ENCODE measurements at regions not wholly inside any gene's neighbourhood (a gene's known extent, or its start where the extent isn't known, plus 50 kb on each side); places are given as distances from the start of the nearest gene placed in this dataset.

DNA sequence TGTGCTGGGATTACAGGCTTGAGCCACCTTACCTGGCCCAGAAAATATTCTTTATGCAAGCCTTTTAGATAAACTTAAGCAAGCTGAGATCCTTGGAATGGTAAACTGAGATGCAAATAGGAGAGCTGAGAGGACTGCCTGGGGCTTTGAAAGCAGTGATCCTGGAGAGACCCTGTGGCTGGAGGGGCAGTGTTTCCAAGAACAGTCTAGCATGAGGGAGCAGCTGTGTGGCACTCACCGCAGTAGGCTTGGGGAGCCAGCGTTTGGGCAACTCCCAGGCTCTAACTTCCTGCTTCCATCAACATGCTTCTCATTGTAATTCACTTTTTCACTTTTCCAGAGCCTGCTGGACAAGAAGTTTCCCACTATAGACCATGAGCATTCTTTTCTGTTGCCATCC, 144.1 kb upstream of the CELF4 start:
- H3K79me2 ChIP-seq (replicated peaks; ENCODE audit: insufficient read depth), result no peaks in the 10 kb centered on the region
- no peak overlapping the region for H3K27ac ChIP-seq (ENCODE audit: low read depth)
- peaks cover 26% of the 10 kb centered on the region; the same call in 1 of the 2 replicates for H3K9me2 ChIP-seq (ENCODE audit: insufficient read depth)
- H3K4me2 ChIP-seq, result no peak overlapping the region
- Mint-ChIP-seq H3K27me3 (ENCODE audit: insufficient read depth, low read depth, poor library complexity) (peaks cover 1% of the 10 kb centered on the region), H3K27ac (no peak overlapping the region), H3K4me1 (peaks cover 4% of the 10 kb centered on the region; the same call in 2 of the 3 replicates), H3K4me3 (no peak overlapping the region), H3K36me3 (ENCODE audit: low read depth) (no peaks in the 10 kb centered on the region), H3K9me3 (no peaks in the 10 kb centered on the region)
- no peaks in the 10 kb centered on the region for H3F3A ChIP-seq (replicated peaks; ENCODE audit: low read depth)
- H4K20me1 ChIP-seq (replicated peaks; ENCODE audit: insufficient read depth), result no peaks in the 10 kb centered on the region
- TF ChIP-seq EZH2 (IDR thresholded peaks at IDR 0.05; ENCODE audit: low read depth, unreplicated experiment) (no peak), ETS1 (IDR thresholded peaks at IDR 0.05) (no peak), STAT1 (IDR thresholded peaks at IDR 0.05; ENCODE audit: unreplicated experiment) (no peak), NANOG (IDR thresholded peaks at IDR 0.05; ENCODE audit: borderline replicate concordance) (no peak), EZH2phosphoT487 (IDR thresholded peaks at IDR 0.05; ENCODE audit: unreplicated experiment) (no peak)
- TF ChIP-seq, protein P1, sequence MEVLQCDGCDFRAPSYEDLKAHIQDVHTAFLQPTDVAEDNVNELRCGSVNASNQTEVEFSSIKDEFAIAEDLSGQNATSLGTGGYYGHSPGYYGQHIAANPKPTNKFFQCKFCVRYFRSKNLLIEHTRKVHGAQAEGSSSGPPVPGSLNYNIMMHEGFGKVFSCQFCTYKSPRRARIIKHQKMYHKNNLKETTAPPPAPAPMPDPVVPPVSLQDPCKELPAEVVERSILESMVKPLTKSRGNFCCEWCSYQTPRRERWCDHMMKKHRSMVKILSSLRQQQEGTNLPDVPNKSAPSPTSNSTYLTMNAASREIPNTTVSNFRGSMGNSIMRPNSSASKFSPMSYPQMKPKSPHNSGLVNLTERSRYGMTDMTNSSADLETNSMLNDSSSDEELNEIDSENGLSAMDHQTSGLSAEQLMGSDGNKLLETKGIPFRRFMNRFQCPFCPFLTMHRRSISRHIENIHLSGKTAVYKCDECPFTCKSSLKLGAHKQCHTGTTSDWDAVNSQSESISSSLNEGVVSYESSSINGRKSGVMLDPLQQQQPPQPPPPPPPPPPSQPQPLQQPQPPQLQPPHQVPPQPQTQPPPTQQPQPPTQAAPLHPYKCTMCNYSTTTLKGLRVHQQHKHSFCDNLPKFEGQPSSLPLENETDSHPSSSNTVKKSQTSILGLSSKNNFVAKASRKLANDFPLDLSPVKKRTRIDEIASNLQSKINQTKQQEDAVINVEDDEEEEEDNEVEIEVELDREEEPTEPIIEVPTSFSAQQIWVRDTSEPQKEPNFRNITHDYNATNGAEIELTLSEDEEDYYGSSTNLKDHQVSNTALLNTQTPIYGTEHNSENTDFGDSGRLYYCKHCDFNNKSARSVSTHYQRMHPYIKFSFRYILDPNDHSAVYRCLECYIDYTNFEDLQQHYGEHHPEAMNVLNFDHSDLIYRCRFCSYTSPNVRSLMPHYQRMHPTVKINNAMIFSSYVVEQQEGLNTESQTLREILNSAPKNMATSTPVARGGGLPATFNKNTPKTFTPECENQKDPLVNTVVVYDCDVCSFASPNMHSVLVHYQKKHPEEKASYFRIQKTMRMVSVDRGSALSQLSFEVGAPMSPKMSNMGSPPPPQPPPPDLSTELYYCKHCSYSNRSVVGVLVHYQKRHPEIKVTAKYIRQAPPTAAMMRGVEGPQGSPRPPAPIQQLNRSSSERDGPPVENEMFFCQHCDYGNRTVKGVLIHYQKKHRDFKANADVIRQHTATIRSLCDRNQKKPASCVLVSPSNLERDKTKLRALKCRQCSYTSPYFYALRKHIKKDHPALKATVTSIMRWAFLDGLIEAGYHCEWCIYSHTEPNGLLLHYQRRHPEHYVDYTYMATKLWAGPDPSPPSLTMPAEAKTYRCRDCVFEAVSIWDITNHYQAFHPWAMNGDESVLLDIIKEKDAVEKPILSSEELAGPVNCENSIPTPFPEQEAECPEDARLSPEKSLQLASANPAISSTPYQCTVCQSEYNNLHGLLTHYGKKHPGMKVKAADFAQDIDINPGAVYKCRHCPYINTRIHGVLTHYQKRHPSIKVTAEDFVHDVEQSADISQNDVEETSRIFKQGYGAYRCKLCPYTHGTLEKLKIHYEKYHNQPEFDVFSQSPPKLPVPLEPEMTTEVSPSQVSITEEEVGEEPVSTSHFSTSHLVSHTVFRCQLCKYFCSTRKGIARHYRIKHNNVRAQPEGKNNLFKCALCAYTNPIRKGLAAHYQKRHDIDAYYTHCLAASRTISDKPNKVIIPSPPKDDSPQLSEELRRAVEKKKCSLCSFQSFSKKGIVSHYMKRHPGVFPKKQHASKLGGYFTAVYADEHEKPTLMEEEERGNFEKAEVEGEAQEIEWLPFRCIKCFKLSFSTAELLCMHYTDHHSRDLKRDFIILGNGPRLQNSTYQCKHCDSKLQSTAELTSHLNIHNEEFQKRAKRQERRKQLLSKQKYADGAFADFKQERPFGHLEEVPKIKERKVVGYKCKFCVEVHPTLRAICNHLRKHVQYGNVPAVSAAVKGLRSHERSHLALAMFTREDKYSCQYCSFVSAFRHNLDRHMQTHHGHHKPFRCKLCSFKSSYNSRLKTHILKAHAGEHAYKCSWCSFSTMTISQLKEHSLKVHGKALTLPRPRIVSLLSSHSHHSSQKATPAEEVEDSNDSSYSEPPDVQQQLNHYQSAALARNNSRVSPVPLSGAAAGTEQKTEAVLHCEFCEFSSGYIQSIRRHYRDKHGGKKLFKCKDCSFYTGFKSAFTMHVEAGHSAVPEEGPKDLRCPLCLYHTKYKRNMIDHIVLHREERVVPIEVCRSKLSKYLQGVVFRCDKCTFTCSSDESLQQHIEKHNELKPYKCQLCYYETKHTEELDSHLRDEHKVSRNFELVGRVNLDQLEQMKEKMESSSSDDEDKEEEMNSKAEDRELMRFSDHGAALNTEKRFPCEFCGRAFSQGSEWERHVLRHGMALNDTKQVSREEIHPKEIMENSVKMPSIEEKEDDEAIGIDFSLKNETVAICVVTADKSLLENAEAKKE (CRISPR knock-in tag; IDR thresholded peaks at IDR 0.05), result no peak
- no peak overlapping the region for H2AFZ ChIP-seq
- DNase-seq (ENCODE audit: low spot score) (no peak), ATAC-seq (peak; percentile 54)
- no peaks in the 10 kb centered on the region for H3K27me3 ChIP-seq (ENCODE audit: insufficient read depth)
- H3K4me1 ChIP-seq (ENCODE audit: insufficient read depth), result no peaks in the 10 kb centered on the region
- no peak overlapping the region for H3K4me3 ChIP-seq
- no peaks in the 10 kb centered on the region for H3K36me3 ChIP-seq (ENCODE audit: insufficient read depth)

Data from GM23338 (cell line).